ENCODE measurements at regions not wholly inside any gene's neighbourhood (a gene's known extent, or its start where the extent isn't known, plus 50 kb on each side); places are given as distances from the start of the nearest gene placed in this dataset.

DNA sequence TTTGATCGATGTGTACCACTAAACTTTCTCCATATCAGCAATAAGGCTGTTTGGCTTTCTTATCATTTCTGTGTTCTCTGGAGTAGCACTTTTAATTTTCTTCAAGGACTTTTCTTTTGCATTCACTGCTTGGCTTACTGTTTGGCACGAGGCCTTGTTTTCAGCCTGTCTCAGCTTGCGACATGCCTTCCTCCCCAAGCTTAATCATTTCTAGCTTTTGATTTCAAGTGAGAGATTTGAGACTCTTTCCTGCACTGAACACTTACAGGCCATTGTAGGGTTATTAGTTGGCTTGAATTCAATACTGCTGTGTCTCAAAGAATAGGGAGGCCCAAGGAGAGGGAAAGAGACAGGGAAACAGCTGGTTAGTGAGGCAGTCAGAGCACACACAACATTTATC is 120.6 kb upstream of the KCND3 start:
- TF ChIP-seq, protein P1, sequence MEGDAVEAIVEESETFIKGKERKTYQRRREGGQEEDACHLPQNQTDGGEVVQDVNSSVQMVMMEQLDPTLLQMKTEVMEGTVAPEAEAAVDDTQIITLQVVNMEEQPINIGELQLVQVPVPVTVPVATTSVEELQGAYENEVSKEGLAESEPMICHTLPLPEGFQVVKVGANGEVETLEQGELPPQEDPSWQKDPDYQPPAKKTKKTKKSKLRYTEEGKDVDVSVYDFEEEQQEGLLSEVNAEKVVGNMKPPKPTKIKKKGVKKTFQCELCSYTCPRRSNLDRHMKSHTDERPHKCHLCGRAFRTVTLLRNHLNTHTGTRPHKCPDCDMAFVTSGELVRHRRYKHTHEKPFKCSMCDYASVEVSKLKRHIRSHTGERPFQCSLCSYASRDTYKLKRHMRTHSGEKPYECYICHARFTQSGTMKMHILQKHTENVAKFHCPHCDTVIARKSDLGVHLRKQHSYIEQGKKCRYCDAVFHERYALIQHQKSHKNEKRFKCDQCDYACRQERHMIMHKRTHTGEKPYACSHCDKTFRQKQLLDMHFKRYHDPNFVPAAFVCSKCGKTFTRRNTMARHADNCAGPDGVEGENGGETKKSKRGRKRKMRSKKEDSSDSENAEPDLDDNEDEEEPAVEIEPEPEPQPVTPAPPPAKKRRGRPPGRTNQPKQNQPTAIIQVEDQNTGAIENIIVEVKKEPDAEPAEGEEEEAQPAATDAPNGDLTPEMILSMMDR (IDR thresholded peaks at IDR 0.05 in 8 of 11, conservative IDR thresholded peaks at IDR 0.05 in 3 of 11): no peak
- TF ChIP-seq POLR2AphosphoS5 (IDR thresholded peaks at IDR 0.05): no peak
